Stimulated activated naive CD8-positive, alpha-beta T cell treated with anti-CD3 and anti-CD28 coated beads, Interleukin-15, Interleukin-2, amounts not matched to agents 100 U/mL and 50 U/mL, for 24 hours (primary cell): ENCODE measurements at regions not wholly inside any gene's neighbourhood (a gene's known extent, or its start where the extent isn't known, plus 50 kb on each side); places are given as distances from the start of the nearest gene placed in this dataset.
A peak's percentile ranks its signal among the peaks of the same experiment; 100 is the strongest.
"Not testable (repeated sequence)": the region's sequence is repeated elsewhere in the genome, so short reads cannot be mapped to it uniquely, and the experiment has no call there.

Experiments
- ATAC-seq: fragments of 150-1000 bp; cut with Tn5 transposase; one replicate; pipeline ENCODE4 v1.10.0; 2021
- DNase-seq: peaks from one replicate; pipeline ENCODE4 v3.0.0; 2021

DNA sequence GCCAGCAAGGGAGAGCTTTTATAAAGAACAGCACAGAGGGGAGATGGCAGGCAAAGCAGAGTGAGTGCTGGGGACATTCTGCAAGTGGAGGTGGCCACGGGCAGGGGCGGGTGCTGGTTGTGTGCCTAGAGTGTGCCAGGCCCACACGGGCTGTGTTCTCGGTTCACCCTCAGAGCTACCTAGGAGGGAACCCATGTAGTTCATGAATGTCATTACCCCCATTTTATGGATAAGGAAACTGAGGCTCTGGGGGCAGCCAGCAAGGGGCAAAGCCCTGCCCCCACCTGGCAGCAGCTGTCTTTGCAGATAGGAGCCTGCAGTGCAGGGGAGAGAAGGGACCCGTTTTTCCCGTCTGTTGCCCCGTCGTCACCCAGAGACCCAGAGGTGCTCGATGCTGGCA is 85.2 kb upstream of the NCOR2 start:
- DNase-seq (no peak), ATAC-seq (no peak)

DNA sequence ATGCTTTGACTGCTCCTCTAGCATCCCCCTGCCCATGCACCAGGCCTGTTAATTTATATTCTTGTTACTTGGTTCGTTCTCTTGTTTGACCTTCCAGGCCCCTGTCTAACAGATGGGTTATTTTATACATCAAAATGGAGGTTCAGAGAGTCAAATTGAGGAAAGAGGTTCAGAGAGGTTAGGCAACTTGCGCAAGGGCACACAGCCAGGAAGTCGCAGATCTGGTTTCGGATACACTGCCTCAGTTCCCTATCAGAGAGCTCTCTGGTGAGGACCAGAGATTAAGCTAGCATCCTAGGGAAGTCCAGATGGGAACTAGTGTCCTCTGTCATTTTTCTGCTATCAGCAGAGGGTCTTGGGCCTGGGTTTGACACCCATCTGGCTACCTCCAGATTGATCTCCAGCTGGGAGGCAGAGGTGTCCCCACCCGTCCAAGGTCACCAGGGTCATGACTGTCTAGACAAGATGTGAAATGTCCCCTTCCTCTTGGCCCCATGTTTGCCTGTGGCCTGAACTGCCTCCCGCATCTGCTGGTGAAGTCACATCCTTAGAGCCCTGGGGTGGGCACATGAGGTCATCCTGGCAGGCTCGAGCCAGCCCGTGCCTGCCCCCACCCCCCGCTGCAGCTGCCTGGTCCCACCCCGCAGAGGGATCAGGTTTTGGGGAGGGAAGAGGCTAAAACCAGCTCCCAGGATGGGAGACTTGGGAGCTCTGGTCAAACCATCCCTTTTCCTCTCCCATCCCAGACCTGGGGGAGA is 84.3 kb upstream of the NCOR2 start:
- no peak for ATAC-seq
- DNase-seq: no peak

DNA sequence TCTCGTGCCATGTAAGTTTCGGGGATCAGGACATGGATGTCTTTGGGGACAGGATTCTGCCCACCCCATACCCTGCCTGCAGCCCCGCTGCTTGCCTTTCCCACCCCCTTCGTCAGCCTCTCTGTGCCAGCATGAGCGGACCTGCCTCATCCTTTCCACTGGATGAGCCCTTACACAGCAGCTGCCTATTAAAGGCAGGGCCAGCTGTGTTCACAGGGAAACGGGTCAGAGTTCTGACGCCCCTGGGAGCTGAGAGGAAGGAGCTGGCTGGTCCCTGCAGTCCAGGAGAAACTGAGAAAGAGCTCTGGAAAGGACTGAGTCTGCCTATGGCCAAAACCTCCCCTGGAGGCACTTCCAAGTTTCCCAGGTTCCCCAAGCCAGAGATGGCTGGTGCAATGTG is 83.5 kb upstream of the NCOR2 start:
- ATAC-seq (no peak), DNase-seq (no peak)

DNA sequence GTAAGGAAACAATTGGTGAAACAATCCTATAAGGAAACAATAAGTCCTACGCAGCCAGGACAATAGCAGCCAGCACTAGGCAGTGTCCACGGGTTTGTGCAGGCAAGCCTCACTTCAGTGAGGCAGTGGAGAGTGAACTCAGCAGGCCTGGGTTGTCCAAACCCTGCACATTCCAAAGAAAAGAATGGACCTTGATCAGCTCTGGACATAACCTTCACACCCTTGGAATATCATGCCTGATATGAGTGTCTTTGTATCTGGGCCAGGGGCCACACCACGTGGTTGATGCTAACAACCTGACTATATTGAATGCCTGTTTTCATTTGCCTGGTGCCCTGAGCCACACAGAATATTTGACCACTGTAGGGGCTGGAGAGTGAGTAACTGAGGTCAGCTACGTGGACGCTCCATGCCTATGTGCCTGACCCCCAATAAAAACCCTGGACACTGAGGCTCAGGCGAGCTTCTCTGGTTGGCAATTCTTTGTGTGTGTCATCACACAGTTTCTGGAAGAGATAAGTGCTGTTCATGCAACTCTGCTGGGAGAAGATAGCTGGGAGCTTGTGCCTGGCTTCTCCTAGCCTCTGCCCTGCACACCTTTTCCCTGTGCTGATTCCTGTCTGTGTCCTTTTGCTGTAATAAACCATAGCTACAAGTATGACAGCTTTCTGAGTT is 81.4 kb upstream of the NCOR2 start:
- ATAC-seq: no peak

GRCh38 chr12:124647316-124647715 is 79.9 kb upstream of the NCOR2 start:
- no peak for ATAC-seq
- no peak for DNase-seq

More for the DNA sequence above, 81.4 kb upstream of the NCOR2 start:
- DNase-seq: peak; percentile 27

DNA sequence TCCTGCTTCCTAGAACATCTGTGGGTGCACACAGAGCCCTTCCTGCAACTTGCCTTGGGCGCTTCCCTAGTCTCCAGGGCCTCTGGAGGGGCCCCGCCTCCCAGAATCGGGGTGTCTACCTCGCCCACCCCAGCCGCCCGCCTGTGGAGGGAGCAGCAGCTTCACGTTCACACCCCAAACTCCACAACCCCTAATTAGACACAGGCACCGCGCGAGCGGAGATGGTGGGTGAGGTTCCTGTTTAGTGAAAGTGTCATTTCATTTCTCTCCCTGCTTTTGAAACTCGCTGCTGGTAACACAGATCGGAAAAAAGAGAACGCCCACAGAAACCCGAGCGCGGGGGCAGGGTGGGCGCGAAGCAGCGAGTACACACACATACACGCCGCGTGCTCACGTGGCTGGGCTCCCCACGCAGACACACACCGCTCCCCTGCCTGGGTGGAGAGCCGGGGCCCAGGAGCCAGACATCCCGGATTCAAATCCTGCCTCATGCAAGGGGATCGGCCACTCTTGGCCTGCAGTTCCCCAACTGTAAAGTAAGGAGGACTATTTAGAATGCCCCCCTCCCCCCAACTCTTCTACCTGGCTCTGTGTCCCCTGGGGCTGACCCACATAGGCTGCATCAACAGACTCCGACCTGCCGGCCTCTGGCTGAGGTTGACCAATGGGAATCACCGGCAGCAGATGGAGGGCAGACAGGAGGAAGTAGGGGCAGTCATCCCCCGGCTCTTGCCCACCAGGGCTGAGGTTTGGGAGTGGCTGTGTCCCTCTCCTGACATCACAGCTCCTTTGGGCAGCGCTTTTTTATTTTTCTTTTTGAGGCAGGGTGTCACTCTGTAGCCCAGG is 79.2 kb upstream of the NCOR2 start:
- peak; percentile 76 for ATAC-seq
- peak; percentile 69 for DNase-seq

GRCh38 chr12:124645530-124646244 is 78.3 kb upstream of the NCOR2 start:
- ATAC-seq (no peak), DNase-seq (no peak)

- DNase-seq, ATAC-seq: not testable (repeated sequence)
These were observed 76.4 kb upstream of the NCOR2 start for GRCh38 chr12:124643768-124644167.

GRCh38 chr12:124642105-124642504 is 74.7 kb upstream of the NCOR2 start:
- no peak for ATAC-seq
- no peak for DNase-seq

DNA sequence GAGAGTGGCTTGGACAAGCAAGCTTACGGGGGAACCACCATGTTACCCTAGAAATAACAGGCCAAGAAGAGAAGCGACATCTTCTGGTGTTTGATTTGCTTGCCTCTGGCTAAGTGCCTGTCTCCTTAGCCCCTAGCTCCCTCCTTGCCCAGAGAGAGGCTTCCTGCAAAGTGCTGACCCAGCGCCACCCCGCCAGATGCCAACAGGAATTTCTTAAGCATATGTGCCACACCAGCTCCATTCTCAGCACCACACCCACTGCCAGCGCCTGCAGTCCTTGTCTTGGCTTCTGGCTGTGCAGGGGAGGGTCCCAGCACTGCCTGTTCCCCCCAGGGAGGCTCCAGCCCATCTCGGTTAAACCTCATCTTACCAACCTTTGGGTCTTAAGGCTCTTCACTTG is 74.2 kb upstream of the NCOR2 start:
- no peak for DNase-seq
- no peak for ATAC-seq

- ATAC-seq (no peak), DNase-seq (no peak)
These were observed 72.6 kb upstream of the NCOR2 start for GRCh38 chr12:124640056-124640455.

DNA sequence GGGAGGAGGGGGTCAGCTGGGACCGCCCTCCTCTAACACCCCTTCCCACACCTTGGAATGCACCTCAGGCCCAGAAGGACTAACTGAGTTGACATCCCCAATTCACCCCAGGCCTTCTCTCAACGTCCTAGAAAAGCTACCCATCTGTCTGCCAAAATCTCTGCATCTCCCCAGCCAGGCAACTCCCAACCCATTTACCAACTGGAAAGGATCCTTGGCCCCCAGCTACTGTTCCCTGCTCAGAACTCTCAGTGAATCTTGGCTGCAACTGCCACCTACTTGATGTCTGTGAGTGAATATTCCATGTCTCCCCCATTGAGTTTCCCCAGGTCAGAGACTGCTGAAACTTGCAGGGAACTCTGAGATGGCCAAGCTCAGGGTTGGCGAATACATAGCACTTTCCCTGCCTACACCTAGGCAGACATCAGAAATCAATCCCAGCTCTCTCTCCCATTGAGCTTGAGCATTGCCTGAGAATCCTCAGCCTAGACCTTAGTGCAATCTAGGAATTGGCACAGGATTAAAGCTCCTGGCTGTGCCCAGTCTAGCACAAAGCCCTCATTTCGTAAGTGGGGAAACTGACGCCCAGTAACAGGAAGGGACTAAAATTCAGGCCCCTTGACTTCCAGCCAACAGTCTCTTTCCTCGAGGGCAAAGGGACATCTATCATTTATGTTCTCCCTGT is 71.9 kb upstream of the NCOR2 start:
- DNase-seq (no peak), ATAC-seq (no peak)

- ATAC-seq (no peak), DNase-seq (no peak)
These were observed 70.2 kb upstream of the NCOR2 start for GRCh38 chr12:124637581-124637981.

DNA sequence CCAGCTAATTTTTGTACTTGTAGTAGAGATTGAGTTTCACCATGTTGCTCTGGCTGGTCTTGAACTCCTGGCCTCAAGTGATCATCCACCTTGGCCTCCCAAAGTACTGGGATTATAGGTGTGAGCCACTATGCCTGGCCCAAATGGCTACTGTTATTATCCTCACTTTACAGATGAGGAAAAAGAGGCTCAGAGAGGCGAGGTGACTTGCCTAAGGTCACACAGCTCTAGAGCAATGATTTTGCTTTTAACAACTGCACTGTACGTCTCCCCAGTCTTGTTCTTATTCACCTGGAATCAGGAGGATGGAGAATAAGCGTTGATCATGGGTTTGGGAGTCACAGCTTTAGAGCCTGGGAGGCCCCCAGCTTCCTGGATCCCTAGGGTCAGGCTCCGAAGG is 69.8 kb upstream of the NCOR2 start:
- ATAC-seq (no peak), DNase-seq (no peak)

DNA sequence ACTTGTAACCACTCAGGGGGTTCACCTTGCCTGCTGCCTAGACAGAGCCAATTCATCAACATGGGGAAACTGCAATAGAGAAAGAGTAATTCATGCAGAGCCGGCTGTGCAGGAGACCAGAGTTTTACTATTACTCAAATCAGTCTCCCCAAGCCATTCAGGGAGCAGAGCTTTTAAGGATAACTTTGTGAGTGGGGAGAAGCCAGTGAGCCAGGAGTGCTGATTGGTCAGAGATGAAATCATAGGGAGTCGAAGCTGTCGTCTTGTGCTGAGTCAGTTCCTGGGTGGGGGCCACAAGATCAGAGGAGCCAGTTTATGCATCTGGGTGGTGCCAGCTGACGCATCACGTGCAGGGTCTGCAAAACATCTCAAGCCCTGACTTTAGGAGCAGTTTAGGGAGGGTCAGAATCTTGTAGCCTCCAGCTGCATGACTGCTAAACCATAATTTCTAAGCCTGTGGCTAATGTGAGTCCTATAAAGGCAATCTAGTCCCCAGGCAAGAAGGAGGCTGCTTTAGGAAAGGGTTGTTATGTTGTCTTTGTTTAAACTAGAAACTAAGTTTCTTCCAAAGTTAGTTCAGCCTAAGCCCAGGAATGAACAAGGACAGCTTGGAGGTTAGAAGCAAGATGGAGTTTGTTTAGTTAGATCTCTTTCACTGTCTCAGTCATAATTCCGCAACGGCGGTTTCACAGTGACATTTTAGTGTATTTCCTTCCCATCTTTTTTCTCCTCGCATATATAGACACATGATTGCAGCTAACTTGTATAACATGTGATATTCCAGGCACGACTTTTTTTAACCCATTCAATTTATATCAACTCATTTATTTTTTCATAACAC is 68.9 kb upstream of the NCOR2 start:
- ATAC-seq (peak; percentile 51), DNase-seq (peak; percentile 47)

GRCh38 chr12:124635316-124635715 is 67.9 kb upstream of the NCOR2 start:
- ATAC-seq (no peak), DNase-seq (no peak)

- DNase-seq: no peak
- ATAC-seq: no peak
These were observed 66.3 kb upstream of the NCOR2 start for GRCh38 chr12:124633365-124634362.

GRCh38 chr12:124632519-124632984 is 65.1 kb upstream of the NCOR2 start:
- ATAC-seq (no peak), DNase-seq (no peak)

- DNase-seq: no peak
- ATAC-seq: no peak
These were observed 64.4 kb upstream of the NCOR2 start for GRCh38 chr12:124631681-124632256.
